ENCODE measurements at regions not wholly inside any gene's neighbourhood (a gene's known extent, or its start where the extent isn't known, plus 50 kb on each side); places are given as distances from the start of the nearest gene placed in this dataset.

GRCh38 chr2:6493669-6494068 lies 372.0 kb downstream of the CMPK2 start (continued):
- no peak for TF ChIP-seq ZNF567 (CRISPR knock-in tag; IDR thresholded peaks at IDR 0.05; ENCODE audit: borderline replicate concordance)
- TF ChIP-seq TFDP1 (CRISPR knock-in tag; IDR thresholded peaks at IDR 0.05; ENCODE audit: borderline replicate concordance): no peak
- TF ChIP-seq MAZ (IDR thresholded peaks at IDR 0.05; ENCODE audit: borderline replicate concordance, low read depth, low read length): no peak
- TF ChIP-seq MAZ (CRISPR knock-in tag; IDR thresholded peaks at IDR 0.05; ENCODE audit: low read depth): no peak

- WGBS (ENCODE audit: low lambda C conversion rate): 67% methylated on average over 18 of the region's 19 CpGs
- ChIA-PET CTCF (ENCODE audit: low intra/inter-chr PET ratio, low total read pairs) (no interaction called here), POLR2A (no interaction called here)
- BruUV-seq (replicated peaks): no TSS peak
- H3K4me1 ChIP-seq (ENCODE audit: insufficient read depth, low read length): no peaks in the 10 kb centered on the region
- peaks cover 0 to 3% of the 10 kb centered on the region in 2 experiments; a peak in 1 of 5 replicates for H3K27me3 ChIP-seq (ENCODE audit: control insufficient read depth in 1 of 2, insufficient read depth in 2 of 2, low read length in 2 of 2)
- no peak for ATAC-seq
- no peaks in the 10 kb centered on the region for H4K20me1 ChIP-seq (ENCODE audit: insufficient read depth, low read length)
- H3K36me3 ChIP-seq (replicated peaks in 1 of 2; ENCODE audit: control insufficient read depth in 1 of 2, insufficient read depth in 2 of 2, low read length in 2 of 2): no peaks in the 10 kb centered on the region
- FAIRE-seq: no peak
- intact Hi-C loops (cut with micrococcal nuclease; ENCODE audit: unreplicated experiment) (no loop called here), in situ Hi-C loops (cut with HindIII; ENCODE audit: extremely low pct_ligation_motif_present, low pct_unique_long_range_greater_than_20kb) (no loop called here)
- no peak overlapping the region for H3K27ac ChIP-seq (ENCODE audit: extremely low read length, insufficient read depth, low read length)
- DNase-seq (ENCODE audit: low spot score): no peak
- no peaks in the 10 kb centered on the region for H3K79me2 ChIP-seq (ENCODE audit: insufficient read depth, low read length)
- no peak overlapping the region for H3K9ac ChIP-seq (ENCODE audit: insufficient read depth, low read depth, low read length)
- no peak overlapping the region for H3K4me3 ChIP-seq (replicated peaks in 1 of 3; ENCODE audit: insufficient read depth in 1 of 3, low read depth in 2 of 3, low read length in 3 of 3)
- no peak overlapping the region for H3K4me2 ChIP-seq (ENCODE audit: low read depth, low read length)
- H3K9me3 ChIP-seq (ENCODE audit: low read length): no peaks in the 10 kb centered on the region
- H2AFZ ChIP-seq (ENCODE audit: low read length): no peak overlapping the region
- TF ChIP-seq ZNF101 (CRISPR knock-in tag; IDR thresholded peaks at IDR 0.05; ENCODE audit: borderline replicate concordance, low read depth): no peak
- no peak for TF ChIP-seq NONO (IDR thresholded peaks at IDR 0.05)
- no peak for TF ChIP-seq NONO (CRISPR knock-in tag; conservative IDR thresholded peaks at IDR 0.05)
- no peak for TF ChIP-seq AGO1 (IDR thresholded peaks at IDR 0.05; ENCODE audit: low read depth, low read length, poor library complexity, severe bottlenecking)
- TF ChIP-seq ZNF572 (CRISPR knock-in tag; IDR thresholded peaks at IDR 0.05): no peak
- TF ChIP-seq ZNF597 (CRISPR knock-in tag; IDR thresholded peaks at IDR 0.05): no peak
- no peak for TF ChIP-seq GRHL1 (CRISPR knock-in tag; conservative IDR thresholded peaks at IDR 0.05)
- TF ChIP-seq ZNF564 (CRISPR knock-in tag; IDR thresholded peaks at IDR 0.05): no peak
- no peak for TF ChIP-seq RFX1 (IDR thresholded peaks at IDR 0.05)
- no peak for TF ChIP-seq HES4 (CRISPR knock-in tag; IDR thresholded peaks at IDR 0.05; ENCODE audit: borderline replicate concordance)
- no peak for TF ChIP-seq ZNF570 (CRISPR knock-in tag; IDR thresholded peaks at IDR 0.05; ENCODE audit: borderline replicate concordance)
- TF ChIP-seq NCOA1 (CRISPR knock-in tag; IDR thresholded peaks at IDR 0.05): no peak
- no peak for TF ChIP-seq FOXJ3 (CRISPR knock-in tag; IDR thresholded peaks at IDR 0.05; ENCODE audit: borderline replicate concordance)
- TF ChIP-seq ZNF18 (CRISPR knock-in tag; IDR thresholded peaks at IDR 0.05; ENCODE audit: insufficient replicate concordance): no peak
- TF ChIP-seq ZNF724P (CRISPR knock-in tag; IDR thresholded peaks at IDR 0.05; ENCODE audit: borderline replicate concordance): no peak
- no peak for TF ChIP-seq KLF9 (CRISPR knock-in tag; IDR thresholded peaks at IDR 0.05; ENCODE audit: low read depth)
Measured at GRCh38 chr2:6495466-6495865, 370.2 kb downstream of the CMPK2 start.

All from HepG2 (cell line).